NB4 (cell line): ENCODE measurements at regions not wholly inside any gene's neighbourhood (a gene's known extent, or its start where the extent isn't known, plus 50 kb on each side); places are given as distances from the start of the nearest gene placed in this dataset.
A peak's percentile ranks its signal among the peaks of the same experiment; 100 is the strongest.

ENCODE experiments used
- MYC ChIP-seq: IDR thresholded peaks from 2 replicates; pipeline ENCODE4 v1.6.1; 2011; ENCODE audit warnings: low read depth, low read length
- POLR2A ChIP-seq: IDR thresholded peaks from 2 replicates; pipeline ENCODE4 v1.6.1; 2011; ENCODE audit warnings: mild to moderate bottlenecking; ENCODE audit not compliant: insufficient read length; ENCODE audit errors: extremely low read depth
- TF ChIP-seq, protein P1 (sequence below): IDR thresholded peaks from one replicate; pipeline ENCODE4 v1.5.1; 2012; ENCODE audit warnings: low read depth, low read length
- TF ChIP-seq, protein P2 (sequence below): IDR thresholded peaks from 2 replicates; pipeline ENCODE4 v1.6.1; 2011; ENCODE audit warnings: low read depth, low read length

DNA sequence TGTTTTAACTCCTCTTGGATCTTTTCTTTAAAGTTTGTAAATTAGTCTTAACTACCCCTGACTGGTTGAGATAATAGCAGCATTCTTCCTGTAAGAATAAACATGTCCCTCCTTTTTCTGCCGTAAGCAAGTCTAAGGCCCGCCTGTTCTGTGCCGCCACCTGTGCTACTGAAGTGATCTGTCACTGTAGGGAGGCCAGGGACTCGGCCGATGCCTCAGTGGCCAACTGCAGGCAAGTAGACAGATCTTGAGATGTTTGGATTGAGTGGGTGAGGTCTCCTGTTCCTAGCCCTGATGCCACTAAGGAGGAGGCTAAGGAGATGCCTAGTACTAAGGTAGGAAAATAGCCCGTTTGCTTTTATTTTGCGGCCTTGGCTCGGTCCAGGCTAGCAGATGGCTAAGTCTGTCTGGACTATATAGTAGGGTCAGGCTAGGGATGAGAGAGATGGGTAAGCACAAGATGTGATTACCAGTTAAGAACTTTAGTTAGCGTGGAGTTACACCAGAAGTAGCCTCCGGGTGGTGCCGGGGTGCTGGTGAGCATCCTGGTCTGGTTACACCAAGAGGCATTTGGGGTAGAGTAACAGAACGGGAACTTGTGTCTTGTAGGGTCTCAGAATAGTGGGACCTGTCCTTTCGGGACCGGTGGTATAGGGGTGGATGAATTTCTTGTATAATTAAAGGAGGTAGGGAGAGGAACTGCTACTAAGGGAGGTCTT is 584.2 kb downstream of the SUCLG1 start:
- TF ChIP-seq, protein P1, sequence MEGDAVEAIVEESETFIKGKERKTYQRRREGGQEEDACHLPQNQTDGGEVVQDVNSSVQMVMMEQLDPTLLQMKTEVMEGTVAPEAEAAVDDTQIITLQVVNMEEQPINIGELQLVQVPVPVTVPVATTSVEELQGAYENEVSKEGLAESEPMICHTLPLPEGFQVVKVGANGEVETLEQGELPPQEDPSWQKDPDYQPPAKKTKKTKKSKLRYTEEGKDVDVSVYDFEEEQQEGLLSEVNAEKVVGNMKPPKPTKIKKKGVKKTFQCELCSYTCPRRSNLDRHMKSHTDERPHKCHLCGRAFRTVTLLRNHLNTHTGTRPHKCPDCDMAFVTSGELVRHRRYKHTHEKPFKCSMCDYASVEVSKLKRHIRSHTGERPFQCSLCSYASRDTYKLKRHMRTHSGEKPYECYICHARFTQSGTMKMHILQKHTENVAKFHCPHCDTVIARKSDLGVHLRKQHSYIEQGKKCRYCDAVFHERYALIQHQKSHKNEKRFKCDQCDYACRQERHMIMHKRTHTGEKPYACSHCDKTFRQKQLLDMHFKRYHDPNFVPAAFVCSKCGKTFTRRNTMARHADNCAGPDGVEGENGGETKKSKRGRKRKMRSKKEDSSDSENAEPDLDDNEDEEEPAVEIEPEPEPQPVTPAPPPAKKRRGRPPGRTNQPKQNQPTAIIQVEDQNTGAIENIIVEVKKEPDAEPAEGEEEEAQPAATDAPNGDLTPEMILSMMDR, result peak; percentile 3
- TF ChIP-seq POLR2A (no peak), MYC (no peak)
- TF ChIP-seq, protein P2, sequence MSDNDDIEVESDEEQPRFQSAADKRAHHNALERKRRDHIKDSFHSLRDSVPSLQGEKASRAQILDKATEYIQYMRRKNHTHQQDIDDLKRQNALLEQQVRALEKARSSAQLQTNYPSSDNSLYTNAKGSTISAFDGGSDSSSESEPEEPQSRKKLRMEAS, result no peak
